Neural progenitor cell (in vitro differentiated cells): ENCODE measurements at regions not wholly inside any gene's neighbourhood (a gene's known extent, or its start where the extent isn't known, plus 50 kb on each side); places are given as distances from the start of the nearest gene placed in this dataset.
A peak's percentile ranks its signal among the peaks of the same experiment; 100 is the strongest.

Experiments used
- DNase-seq: peaks from one replicate; pipeline ENCODE4 v3.0.0-alpha.2; 2016; ENCODE audit warnings: low spot score
- H2AFZ ChIP-seq: fragments of 200-600 bp; sonication (generic); replicated peaks from 2 replicates; pipeline ENCODE4 v1.6.1; 2016; ENCODE audit warnings: antibody characterized with exemption
- H3F3A ChIP-seq: fragments of 200-600 bp; sonication (generic); 2 replicates; pipeline ENCODE4 v1.6.1; 2016; ENCODE audit warnings: antibody characterized with exemption, low read depth
- H3K27ac ChIP-seq: fragments of 200-600 bp; sonication (generic); 2 replicates; pipeline ENCODE4 v1.5.1; 2016; ENCODE audit warnings: mild to moderate bottlenecking
- H3K27me3 ChIP-seq: fragments of 200-600 bp; sonication (generic); 2 replicates; pipeline ENCODE4 v1.6.1; 2016; ENCODE audit warnings: mild to moderate bottlenecking, moderate library complexity
- H3K36me3 ChIP-seq: fragments of 200-600 bp; sonication (generic); 2 replicates; pipeline ENCODE4 v1.5.1; 2016
- H3K4me1 ChIP-seq: fragments of 200-600 bp; sonication (generic); 2 replicates; pipeline ENCODE4 v1.6.1; 2016; ENCODE audit warnings: mixed run types
- H3K4me2 ChIP-seq: fragments of 200-600 bp; sonication (generic); 2 replicates; pipeline ENCODE4 v1.6.1; 2016
- H3K4me3 ChIP-seq: fragments of 200-600 bp; sonication (generic); 2 replicates; pipeline ENCODE4 v1.5.1; 2016
- H3K79me2 ChIP-seq: fragments of 200-600 bp; sonication (generic); 2 replicates; pipeline ENCODE4 v1.6.1; 2016; ENCODE audit warnings: low read depth
- H3K9ac ChIP-seq: fragments of 200-600 bp; sonication (generic); 2 replicates; pipeline ENCODE4 v1.6.1; 2016
- H3K9me3 ChIP-seq: fragments of 200-600 bp; sonication (generic); 2 replicates; pipeline ENCODE4 v1.5.1; 2016; ENCODE audit warnings: low read depth
- H4K20me1 ChIP-seq: fragments of 200-600 bp; sonication (generic); 2 replicates; pipeline ENCODE4 v1.6.1; 2016; ENCODE audit warnings: low read depth
- H3K27ac Mint-ChIP-seq: 3 replicates; pipeline ENCODE4 v1.8.0; 2021; ENCODE audit warnings: mixed read lengths
- H3K27me3 Mint-ChIP-seq: 2 replicates; pipeline ENCODE4 v1.8.0; 2022; ENCODE audit warnings: low read depth, mild to moderate bottlenecking, inconsistent platforms, moderate library complexity, mixed read lengths; ENCODE audit not compliant: insufficient read depth
- H3K36me3 Mint-ChIP-seq: 3 replicates; pipeline ENCODE4 v1.8.0; 2021; ENCODE audit warnings: mixed read lengths
- H3K4me1 Mint-ChIP-seq: 3 replicates; pipeline ENCODE4 v1.8.0; 2021; ENCODE audit warnings: mixed read lengths
- H3K4me3 Mint-ChIP-seq: 3 replicates; pipeline ENCODE4 v1.8.0; 2021; ENCODE audit warnings: mild to moderate bottlenecking, moderate library complexity, mixed read lengths
- H3K9me3 Mint-ChIP-seq: 3 replicates; pipeline ENCODE4 v1.8.0; 2020; ENCODE audit warnings: mixed read lengths
- EZH2 ChIP-seq: fragments of 200-600 bp; sonication (generic); IDR thresholded peaks from 2 replicates; pipeline ENCODE4 v1.6.1; 2017; ENCODE audit warnings: antibody characterized with exemption, mild to moderate bottlenecking, moderate library complexity
- EZH2phosphoT487 ChIP-seq: fragments of 200-600 bp; sonication (generic); IDR thresholded peaks from 2 replicates; pipeline ENCODE4 v1.6.1; 2017; ENCODE audit warnings: antibody characterized with exemption
- TF ChIP-seq, protein P1 (sequence below): fragments of 200-600 bp; sonication (generic); IDR thresholded peaks from 2 replicates; pipeline ENCODE4 v1.5.1; 2017; ENCODE audit warnings: antibody characterized with exemption, mild to moderate bottlenecking

DNA sequence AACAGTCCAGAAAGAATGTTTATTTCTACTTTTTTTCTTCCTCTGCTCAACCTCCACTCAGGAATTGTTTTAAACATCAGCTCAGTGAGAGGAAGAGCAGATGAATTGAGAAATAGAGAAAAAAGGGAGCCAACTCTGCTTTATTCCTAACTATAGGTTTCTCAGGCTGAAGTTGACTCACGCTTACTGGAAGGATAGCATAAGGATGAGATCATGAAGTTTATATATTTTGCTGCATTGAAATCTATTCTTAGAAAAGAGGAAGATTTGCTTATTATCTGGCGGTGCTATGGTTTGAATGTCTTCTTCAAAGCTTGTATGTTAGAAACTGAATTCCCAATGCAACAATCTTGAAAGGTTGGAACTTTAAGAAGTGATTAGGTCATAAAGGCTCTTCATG is 1673.4 kb upstream of the PCDH7 start:
- DNase-seq: no peak
- no peaks in the 10 kb centered on the region for H3K36me3 ChIP-seq
- Mint-ChIP-seq H3K9me3 (peaks cover 4% of the 10 kb centered on the region), H3K27me3 (peaks cover 2% of the 10 kb centered on the region), H3K4me1 (peaks cover 29% of the 10 kb centered on the region), H3K27ac (no peak overlapping the region), H3K36me3 (no peaks in the 10 kb centered on the region), H3K4me3 (no peak overlapping the region)
- no peak overlapping the region for H3K4me2 ChIP-seq
- H3K27me3 ChIP-seq: no peaks in the 10 kb centered on the region
- TF ChIP-seq EZH2phosphoT487: no peak
- TF ChIP-seq, protein P1, sequence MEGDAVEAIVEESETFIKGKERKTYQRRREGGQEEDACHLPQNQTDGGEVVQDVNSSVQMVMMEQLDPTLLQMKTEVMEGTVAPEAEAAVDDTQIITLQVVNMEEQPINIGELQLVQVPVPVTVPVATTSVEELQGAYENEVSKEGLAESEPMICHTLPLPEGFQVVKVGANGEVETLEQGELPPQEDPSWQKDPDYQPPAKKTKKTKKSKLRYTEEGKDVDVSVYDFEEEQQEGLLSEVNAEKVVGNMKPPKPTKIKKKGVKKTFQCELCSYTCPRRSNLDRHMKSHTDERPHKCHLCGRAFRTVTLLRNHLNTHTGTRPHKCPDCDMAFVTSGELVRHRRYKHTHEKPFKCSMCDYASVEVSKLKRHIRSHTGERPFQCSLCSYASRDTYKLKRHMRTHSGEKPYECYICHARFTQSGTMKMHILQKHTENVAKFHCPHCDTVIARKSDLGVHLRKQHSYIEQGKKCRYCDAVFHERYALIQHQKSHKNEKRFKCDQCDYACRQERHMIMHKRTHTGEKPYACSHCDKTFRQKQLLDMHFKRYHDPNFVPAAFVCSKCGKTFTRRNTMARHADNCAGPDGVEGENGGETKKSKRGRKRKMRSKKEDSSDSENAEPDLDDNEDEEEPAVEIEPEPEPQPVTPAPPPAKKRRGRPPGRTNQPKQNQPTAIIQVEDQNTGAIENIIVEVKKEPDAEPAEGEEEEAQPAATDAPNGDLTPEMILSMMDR: no peak
- TF ChIP-seq EZH2: no peak
- H3K79me2 ChIP-seq: no peaks in the 10 kb centered on the region
- no peaks in the 10 kb centered on the region for H3K9me3 ChIP-seq
- H3F3A ChIP-seq: peaks cover 8% of the 10 kb centered on the region
- no peak overlapping the region for H2AFZ ChIP-seq
- no peaks in the 10 kb centered on the region for H4K20me1 ChIP-seq
- no peak overlapping the region for H3K4me3 ChIP-seq
- H3K27ac ChIP-seq: no peak overlapping the region
- no peak overlapping the region for H3K9ac ChIP-seq
- peaks cover 20% of the 10 kb centered on the region for H3K4me1 ChIP-seq

DNA sequence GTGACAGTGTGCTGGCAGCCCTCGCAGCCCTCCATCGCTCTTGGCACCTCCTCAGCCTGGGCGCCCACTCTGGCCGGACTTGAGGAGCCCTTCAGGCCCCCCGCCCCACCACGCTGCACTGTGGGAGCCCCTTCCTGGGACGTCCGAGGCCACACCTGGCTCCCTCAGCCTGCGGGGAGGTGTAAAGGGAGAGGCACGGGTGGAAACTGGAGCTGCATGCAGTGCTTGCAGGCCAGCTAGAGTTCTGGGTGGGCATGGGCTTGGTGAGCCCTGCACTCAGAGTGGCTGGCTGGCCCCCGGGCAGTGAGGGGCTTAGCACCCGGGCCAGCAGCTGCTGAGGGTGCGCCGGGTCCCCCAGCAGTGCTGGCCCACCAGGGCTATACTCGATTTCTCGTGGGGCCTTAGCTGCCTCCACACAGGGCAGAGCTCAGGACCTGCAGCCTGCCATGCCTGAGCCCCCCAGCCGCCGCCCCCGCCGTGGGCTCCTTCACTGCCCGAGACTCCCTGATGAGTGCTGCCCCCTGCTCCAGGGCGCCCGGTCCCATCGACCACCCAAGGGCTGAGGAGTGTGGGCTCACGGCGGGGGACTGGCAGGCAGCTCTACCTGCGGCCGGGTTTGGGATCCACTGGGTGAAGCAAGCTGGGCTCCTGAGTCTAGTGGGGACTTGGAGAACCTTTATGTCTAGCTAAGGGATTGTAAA is 1672.7 kb upstream of the PCDH7 start:
- peaks cover 9% of the 10 kb centered on the region for H3F3A ChIP-seq
- no peak overlapping the region for H2AFZ ChIP-seq
- H3K27me3 Mint-ChIP-seq: peaks cover 2% of the 10 kb centered on the region
- no peak overlapping the region for H3K4me2 ChIP-seq
- no peak for DNase-seq
- H3K27me3 ChIP-seq: no peaks in the 10 kb centered on the region
- H3K9ac ChIP-seq: no peak overlapping the region
- H3K27ac Mint-ChIP-seq: no peak overlapping the region
- peaks cover 36% of the 10 kb centered on the region for H3K4me1 Mint-ChIP-seq
- no peak overlapping the region for H3K27ac ChIP-seq
- no peaks in the 10 kb centered on the region for H3K79me2 ChIP-seq
- no peaks in the 10 kb centered on the region for H3K36me3 ChIP-seq
- no peaks in the 10 kb centered on the region for H3K9me3 ChIP-seq
- no peaks in the 10 kb centered on the region for H4K20me1 ChIP-seq
- no peak overlapping the region for H3K4me3 ChIP-seq
- TF ChIP-seq EZH2: no peak
- TF ChIP-seq, protein P1: no peak
- no peaks in the 10 kb centered on the region for H3K36me3 Mint-ChIP-seq
- peaks cover 4% of the 10 kb centered on the region for H3K9me3 Mint-ChIP-seq
- H3K4me1 ChIP-seq: peaks cover 27% of the 10 kb centered on the region
- H3K4me3 Mint-ChIP-seq: no peak overlapping the region

DNA sequence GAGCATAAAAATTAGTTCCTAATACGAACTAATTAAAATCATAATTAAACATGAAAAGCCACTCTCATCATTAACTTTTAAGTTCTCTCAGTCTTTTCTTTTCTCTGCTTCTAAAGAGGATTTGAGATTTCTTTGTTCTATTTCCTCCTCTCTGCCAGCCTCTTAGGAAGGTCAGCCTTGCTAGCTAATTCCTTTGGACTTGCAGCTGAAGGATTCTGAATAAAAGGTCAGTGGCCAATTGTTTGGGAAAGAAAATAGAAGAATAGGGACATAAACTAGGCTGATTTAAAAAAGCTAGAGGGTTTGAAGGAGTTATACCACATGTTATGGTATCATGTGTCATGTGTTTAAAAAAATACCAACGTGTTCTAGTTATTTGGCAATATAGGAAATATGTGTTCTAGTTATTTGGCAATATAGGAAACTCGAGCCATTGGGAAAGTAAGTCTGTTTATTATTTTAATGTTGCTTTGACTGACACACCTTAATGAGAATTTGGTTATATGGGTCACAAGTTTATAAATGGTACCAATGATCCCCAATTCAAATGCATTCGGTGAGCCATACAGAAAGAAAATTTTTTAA is 1668.7 kb upstream of the PCDH7 start:
- Mint-ChIP-seq H3K36me3 (peaks cover 4% of the 10 kb centered on the region), H3K4me3 (no peak overlapping the region), H3K4me1 (peaks cover 27% of the 10 kb centered on the region), H3K9me3 (peaks cover 11% of the 10 kb centered on the region), H3K27ac (peak overlapping the region; percentile 70), H3K27me3 (peaks cover 2% of the 10 kb centered on the region)
- TF ChIP-seq EZH2: no peak
- TF ChIP-seq, protein P1: no peak
- Histone ChIP-seq H3K9me3 (no peaks in the 10 kb centered on the region), H2AFZ (no peak overlapping the region), H3K27ac (no peak overlapping the region), H3F3A (peaks cover 9% of the 10 kb centered on the region), H3K79me2 (no peaks in the 10 kb centered on the region), H3K36me3 (no peaks in the 10 kb centered on the region), H3K27me3 (no peaks in the 10 kb centered on the region), H3K4me1 (peaks cover 27% of the 10 kb centered on the region), H3K4me3 (no peak overlapping the region), H3K9ac (no peak overlapping the region), H3K4me2 (peak overlapping the region; percentile 42), H4K20me1 (no peaks in the 10 kb centered on the region)
- DNase-seq: peak; percentile 66
